Neural cell (in vitro differentiated cells): ENCODE measurements at regions not wholly inside any gene's neighbourhood (a gene's known extent, or its start where the extent isn't known, plus 50 kb on each side); places are given as distances from the start of the nearest gene placed in this dataset.
A peak's percentile ranks its signal among the peaks of the same experiment; 100 is the strongest.

Source experiments
- H2AFZ ChIP-seq: fragments of 200-600, 300-800 bp; sonication (generic), shearing (Covaris generic); 2 replicates; pipeline ENCODE4 v1.6.0; 2014; ENCODE audit warnings: low read depth, mild to moderate bottlenecking, antibody characterized with exemption, low read length, moderate library complexity
- H3F3A ChIP-seq: fragments of 200-600 bp; shearing (Covaris generic); 2 replicates; pipeline ENCODE4 v1.6.1; 2016; ENCODE audit warnings: mild to moderate bottlenecking, moderate library complexity, mixed read lengths, antibody characterized with exemption, low read length; ENCODE audit not compliant: insufficient read depth, poor library complexity, severe bottlenecking
- H3K27ac ChIP-seq: fragments of 200-600, 300-800 bp; sonication (generic), shearing (Covaris generic); 2 replicates; pipeline ENCODE4 v1.5.1; 2014; ENCODE audit warnings: mild to moderate bottlenecking, low read length, moderate library complexity
- H3K27me3 ChIP-seq: fragments of 300-800, 200-600 bp; sonication (generic), shearing (Covaris generic); 2 replicates; pipeline ENCODE4 v1.6.0; 2014; ENCODE audit warnings: mild to moderate bottlenecking, low read depth, low read length, moderate library complexity; ENCODE audit not compliant: insufficient read depth
- H3K36me3 ChIP-seq: fragments of 300-800, 200-600 bp; sonication (generic), shearing (Covaris generic); 2 replicates; pipeline ENCODE4 v1.5.1; 2014; ENCODE audit warnings: mild to moderate bottlenecking, antibody characterized with exemption, low read length, moderate library complexity; ENCODE audit not compliant: insufficient read depth
- H3K4me2 ChIP-seq: fragments of 300-800, 200-600 bp; sonication (generic), shearing (Covaris generic); 2 replicates; pipeline ENCODE4 v1.6.0; 2014; ENCODE audit warnings: mild to moderate bottlenecking, low read length
- H3K4me3 ChIP-seq: fragments of 300-800, 200-600 bp; sonication (generic), shearing (Covaris generic); 2 replicates; pipeline ENCODE4 v1.5.1; 2014; ENCODE audit warnings: mild to moderate bottlenecking, low read length, moderate library complexity
- H3K79me2 ChIP-seq: fragments of 200-600 bp; shearing (Covaris generic); replicated peaks from 2 replicates; pipeline ENCODE4 v1.6.0; 2014; ENCODE audit warnings: mild to moderate bottlenecking, low read length, moderate library complexity; ENCODE audit not compliant: insufficient read depth
- H3K9ac ChIP-seq: fragments of 300-800, 200-600 bp; sonication (generic), shearing (Covaris generic); 2 replicates; pipeline ENCODE4 v1.6.1; 2016; ENCODE audit warnings: mild to moderate bottlenecking, low read length, mixed read lengths
- H3K9me2 ChIP-seq: fragments of 200-600 bp; shearing (Covaris generic); 2 replicates; pipeline ENCODE4 v1.6.1; 2016; ENCODE audit warnings: mild to moderate bottlenecking, low read length, mixed read lengths; ENCODE audit not compliant: insufficient read depth
- H3K9me3 ChIP-seq: fragments of 200-600, 300-800 bp; sonication (generic), shearing (Covaris generic); 2 replicates; pipeline ENCODE4 v1.6.1; 2016; ENCODE audit warnings: mild to moderate bottlenecking, mixed run types, low read length, moderate library complexity, mixed read lengths
- H4K20me1 ChIP-seq: fragments of 200-600 bp; shearing (Covaris generic); 2 replicates; pipeline ENCODE4 v1.6.1; 2016; ENCODE audit warnings: mild to moderate bottlenecking, mixed run types; ENCODE audit not compliant: insufficient read depth
- EP300 ChIP-seq: fragments of 450-650 bp; conservative IDR thresholded peaks from 2 replicates; pipeline ENCODE4 v1.6.1; 2014; ENCODE audit warnings: antibody characterized with exemption, mild to moderate bottlenecking, moderate library complexity; ENCODE audit not compliant: poor library complexity, severe bottlenecking
- EZH2 ChIP-seq: fragments of 200-600, 300-800 bp; shearing (Covaris generic), sonication (generic); IDR thresholded peaks from 2 replicates; pipeline ENCODE4 v1.6.1; 2014; ENCODE audit warnings: antibody characterized with exemption, low read length, borderline replicate concordance, mild to moderate bottlenecking; ENCODE audit not compliant: insufficient read depth, poor library complexity, severe bottlenecking
- MXI1 ChIP-seq: fragments of 450-650 bp; conservative IDR thresholded peaks from 2 replicates; pipeline ENCODE4 v1.6.1; 2014; ENCODE audit warnings: antibody characterized with exemption, mild to moderate bottlenecking; ENCODE audit not compliant: poor library complexity, severe bottlenecking
- POLR2AphosphoS5 ChIP-seq: IDR thresholded peaks from 2 replicates; pipeline ENCODE4 v1.6.1; 2012
- RAD21 ChIP-seq: fragments of 450-650 bp; conservative IDR thresholded peaks from 2 replicates; pipeline ENCODE4 v1.6.1; 2014; ENCODE audit warnings: antibody characterized with exemption, mild to moderate bottlenecking, moderate library complexity
- SMC3 ChIP-seq: fragments of 450-650 bp; conservative IDR thresholded peaks from 2 replicates; pipeline ENCODE4 v1.6.1; 2014; ENCODE audit warnings: antibody characterized with exemption, mild to moderate bottlenecking, moderate library complexity; ENCODE audit not compliant: poor library complexity
- TAF1 ChIP-seq: IDR thresholded peaks from 2 replicates; pipeline ENCODE4 v1.6.1; 2012; ENCODE audit warnings: low read depth
- TF ChIP-seq, protein P1 (sequence below): fragments of 450-650 bp; IDR thresholded peaks from 2 replicates; pipeline ENCODE4 v1.5.1; 2014; ENCODE audit warnings: antibody characterized with exemption, mild to moderate bottlenecking, moderate library complexity; ENCODE audit not compliant: poor library complexity, severe bottlenecking
- TF ChIP-seq, protein P2 (sequence below): IDR thresholded peaks from 2 replicates; pipeline ENCODE4 v1.6.1; 2012; ENCODE audit warnings: borderline replicate concordance

GRCh38 chr1:4101459-4102161 is 201.5 kb upstream of the C1orf174 start:
- no peak overlapping the region for H2AFZ ChIP-seq
- no peaks in the 10 kb centered on the region for H3K79me2 ChIP-seq
- no peaks in the 10 kb centered on the region for H4K20me1 ChIP-seq
- peak overlapping the region; percentile 50 for H3K27ac ChIP-seq
- no peaks in the 10 kb centered on the region for H3K36me3 ChIP-seq
- H3K9me2 ChIP-seq, result no peaks in the 10 kb centered on the region
- H3K9ac ChIP-seq, result peak overlapping the region; percentile 24
- peak overlapping the region; percentile 30 for H3K4me3 ChIP-seq
- H3K27me3 ChIP-seq, result no peaks in the 10 kb centered on the region
- H3K9me3 ChIP-seq, result no peaks in the 10 kb centered on the region
- TF ChIP-seq EZH2, result no peak
- no peak for TF ChIP-seq MXI1
- no peak for TF ChIP-seq RAD21
- TF ChIP-seq TAF1, result no peak
- TF ChIP-seq EP300, result peak; percentile 24
- no peak for TF ChIP-seq POLR2AphosphoS5
- TF ChIP-seq SMC3, result peak; percentile 24
- TF ChIP-seq, protein P1, sequence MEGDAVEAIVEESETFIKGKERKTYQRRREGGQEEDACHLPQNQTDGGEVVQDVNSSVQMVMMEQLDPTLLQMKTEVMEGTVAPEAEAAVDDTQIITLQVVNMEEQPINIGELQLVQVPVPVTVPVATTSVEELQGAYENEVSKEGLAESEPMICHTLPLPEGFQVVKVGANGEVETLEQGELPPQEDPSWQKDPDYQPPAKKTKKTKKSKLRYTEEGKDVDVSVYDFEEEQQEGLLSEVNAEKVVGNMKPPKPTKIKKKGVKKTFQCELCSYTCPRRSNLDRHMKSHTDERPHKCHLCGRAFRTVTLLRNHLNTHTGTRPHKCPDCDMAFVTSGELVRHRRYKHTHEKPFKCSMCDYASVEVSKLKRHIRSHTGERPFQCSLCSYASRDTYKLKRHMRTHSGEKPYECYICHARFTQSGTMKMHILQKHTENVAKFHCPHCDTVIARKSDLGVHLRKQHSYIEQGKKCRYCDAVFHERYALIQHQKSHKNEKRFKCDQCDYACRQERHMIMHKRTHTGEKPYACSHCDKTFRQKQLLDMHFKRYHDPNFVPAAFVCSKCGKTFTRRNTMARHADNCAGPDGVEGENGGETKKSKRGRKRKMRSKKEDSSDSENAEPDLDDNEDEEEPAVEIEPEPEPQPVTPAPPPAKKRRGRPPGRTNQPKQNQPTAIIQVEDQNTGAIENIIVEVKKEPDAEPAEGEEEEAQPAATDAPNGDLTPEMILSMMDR, result peak; percentile 27
- TF ChIP-seq, protein P2, sequence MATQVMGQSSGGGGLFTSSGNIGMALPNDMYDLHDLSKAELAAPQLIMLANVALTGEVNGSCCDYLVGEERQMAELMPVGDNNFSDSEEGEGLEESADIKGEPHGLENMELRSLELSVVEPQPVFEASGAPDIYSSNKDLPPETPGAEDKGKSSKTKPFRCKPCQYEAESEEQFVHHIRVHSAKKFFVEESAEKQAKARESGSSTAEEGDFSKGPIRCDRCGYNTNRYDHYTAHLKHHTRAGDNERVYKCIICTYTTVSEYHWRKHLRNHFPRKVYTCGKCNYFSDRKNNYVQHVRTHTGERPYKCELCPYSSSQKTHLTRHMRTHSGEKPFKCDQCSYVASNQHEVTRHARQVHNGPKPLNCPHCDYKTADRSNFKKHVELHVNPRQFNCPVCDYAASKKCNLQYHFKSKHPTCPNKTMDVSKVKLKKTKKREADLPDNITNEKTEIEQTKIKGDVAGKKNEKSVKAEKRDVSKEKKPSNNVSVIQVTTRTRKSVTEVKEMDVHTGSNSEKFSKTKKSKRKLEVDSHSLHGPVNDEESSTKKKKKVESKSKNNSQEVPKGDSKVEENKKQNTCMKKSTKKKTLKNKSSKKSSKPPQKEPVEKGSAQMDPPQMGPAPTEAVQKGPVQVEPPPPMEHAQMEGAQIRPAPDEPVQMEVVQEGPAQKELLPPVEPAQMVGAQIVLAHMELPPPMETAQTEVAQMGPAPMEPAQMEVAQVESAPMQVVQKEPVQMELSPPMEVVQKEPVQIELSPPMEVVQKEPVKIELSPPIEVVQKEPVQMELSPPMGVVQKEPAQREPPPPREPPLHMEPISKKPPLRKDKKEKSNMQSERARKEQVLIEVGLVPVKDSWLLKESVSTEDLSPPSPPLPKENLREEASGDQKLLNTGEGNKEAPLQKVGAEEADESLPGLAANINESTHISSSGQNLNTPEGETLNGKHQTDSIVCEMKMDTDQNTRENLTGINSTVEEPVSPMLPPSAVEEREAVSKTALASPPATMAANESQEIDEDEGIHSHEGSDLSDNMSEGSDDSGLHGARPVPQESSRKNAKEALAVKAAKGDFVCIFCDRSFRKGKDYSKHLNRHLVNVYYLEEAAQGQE, result peak; percentile 25
- H3F3A ChIP-seq, result no peaks in the 10 kb centered on the region
- peak overlapping the region; percentile 66 for H3K4me2 ChIP-seq

DNA sequence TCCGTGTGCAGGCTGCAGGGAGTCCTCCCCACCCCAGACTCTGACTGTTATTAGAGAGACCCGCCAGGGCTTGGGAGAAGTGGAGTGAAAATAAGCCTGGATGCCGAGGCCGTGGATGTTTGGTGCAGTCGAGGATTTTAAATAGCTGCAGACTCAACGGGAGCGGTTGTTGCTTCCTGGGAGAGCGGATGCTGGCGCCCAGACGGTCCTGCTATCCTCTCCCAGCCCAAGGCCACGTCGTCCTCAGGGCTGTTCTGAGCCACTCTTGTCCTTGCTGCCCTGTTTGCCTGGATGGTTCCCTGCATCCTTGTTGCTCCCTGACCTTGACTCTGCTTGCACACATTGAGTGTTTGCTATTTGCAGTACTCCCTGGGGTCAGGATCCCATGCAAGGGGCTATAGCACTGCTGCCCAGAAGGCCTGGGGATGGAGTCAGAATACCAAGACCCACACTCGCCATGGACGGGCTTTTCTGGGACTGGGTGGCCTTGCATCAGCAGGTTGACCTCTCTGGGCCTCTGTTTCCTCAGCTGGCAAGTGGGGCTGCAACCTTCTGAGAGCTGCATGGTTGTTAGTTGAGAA is 205.3 kb upstream of the C1orf174 start:
- no peak overlapping the region for H3K4me3 ChIP-seq
- no peak overlapping the region for H2AFZ ChIP-seq
- H3K9me2 ChIP-seq, result no peaks in the 10 kb centered on the region
- no peaks in the 10 kb centered on the region for H3K9me3 ChIP-seq
- H3K27ac ChIP-seq, result no peak overlapping the region
- no peaks in the 10 kb centered on the region for H3K79me2 ChIP-seq
- H3K27me3 ChIP-seq, result no peaks in the 10 kb centered on the region
- H4K20me1 ChIP-seq, result no peaks in the 10 kb centered on the region
- no peaks in the 10 kb centered on the region for H3K36me3 ChIP-seq
- H3K4me2 ChIP-seq, result no peak overlapping the region
- H3F3A ChIP-seq, result no peaks in the 10 kb centered on the region
- no peak overlapping the region for H3K9ac ChIP-seq
- no peak for TF ChIP-seq MXI1
- TF ChIP-seq, protein P2, result no peak
- no peak for TF ChIP-seq RAD21
- TF ChIP-seq SMC3, result no peak
- no peak for TF ChIP-seq POLR2AphosphoS5
- no peak for TF ChIP-seq EP300
- TF ChIP-seq, protein P1, result no peak
- TF ChIP-seq EZH2, result no peak
- no peak for TF ChIP-seq TAF1
